Activated CD8-positive, alpha-beta memory T cell treated with anti-CD3 and anti-CD28 coated beads for 48 hours (primary cell): ENCODE measurements at regions not wholly inside any gene's neighbourhood (a gene's known extent, or its start where the extent isn't known, plus 50 kb on each side); places are given as distances from the start of the nearest gene placed in this dataset.
"Not testable (repeated sequence)": the region's sequence is repeated elsewhere in the genome, so short reads cannot be mapped to it uniquely, and the experiment has no call there.

ENCODE experiments used
- DNase-seq, 3 experiments: peaks; one replicate each; pipeline ENCODE4 v3.0.0-alpha.2; 2020; ENCODE audit warnings: low read depth in 2 of 3, low spot score in 2 of 3

DNA sequence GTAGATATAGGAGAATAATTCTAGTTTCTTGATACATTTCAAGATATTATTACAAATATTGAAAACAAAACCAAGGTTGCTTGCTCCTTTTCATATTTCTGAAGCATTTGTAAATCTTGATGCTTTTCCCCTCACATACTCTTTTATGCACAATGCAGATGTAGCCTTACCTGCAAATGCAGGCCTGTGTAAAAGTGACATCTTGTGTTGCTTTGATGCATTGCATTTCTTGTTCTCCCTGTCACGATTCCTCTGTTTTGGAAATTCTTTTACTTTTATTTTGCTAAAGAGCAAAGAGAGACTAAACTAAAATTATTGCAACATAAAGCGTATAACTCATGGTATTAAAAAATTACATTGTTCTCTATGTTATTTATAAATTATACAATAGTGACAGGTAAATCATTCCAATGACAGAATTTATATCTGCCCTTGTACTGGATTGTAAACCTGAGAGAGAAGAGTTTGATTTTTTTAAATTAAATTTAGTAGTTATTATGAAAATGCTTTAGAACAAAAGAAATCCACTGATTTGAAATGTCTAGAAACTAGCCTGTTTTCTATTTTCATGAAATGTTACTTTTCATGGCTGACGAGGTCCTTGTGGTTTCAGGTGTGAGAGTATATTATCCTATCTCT, 970.0 kb downstream of the MAT2B start:
- no peak for DNase-seq

DNA sequence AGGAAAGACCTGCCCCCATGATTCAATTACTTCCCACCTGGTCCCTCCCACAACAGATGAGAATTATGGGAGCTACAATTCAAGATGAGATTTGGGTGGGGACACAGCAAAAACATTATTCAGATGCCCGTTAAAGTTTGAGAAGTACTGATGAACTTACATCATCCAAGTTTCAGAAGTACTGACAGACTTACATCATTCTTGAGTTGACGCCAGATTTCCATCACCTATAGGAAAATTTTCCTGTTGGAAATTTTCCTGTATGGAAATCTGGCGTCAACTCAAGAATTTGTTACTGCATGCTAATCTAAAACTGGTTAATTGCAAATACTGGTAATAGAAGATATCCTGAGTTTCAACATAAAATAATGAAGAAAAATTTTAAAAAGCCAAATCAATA, 975.9 kb downstream of the MAT2B start:
- DNase-seq = no peak

DNA sequence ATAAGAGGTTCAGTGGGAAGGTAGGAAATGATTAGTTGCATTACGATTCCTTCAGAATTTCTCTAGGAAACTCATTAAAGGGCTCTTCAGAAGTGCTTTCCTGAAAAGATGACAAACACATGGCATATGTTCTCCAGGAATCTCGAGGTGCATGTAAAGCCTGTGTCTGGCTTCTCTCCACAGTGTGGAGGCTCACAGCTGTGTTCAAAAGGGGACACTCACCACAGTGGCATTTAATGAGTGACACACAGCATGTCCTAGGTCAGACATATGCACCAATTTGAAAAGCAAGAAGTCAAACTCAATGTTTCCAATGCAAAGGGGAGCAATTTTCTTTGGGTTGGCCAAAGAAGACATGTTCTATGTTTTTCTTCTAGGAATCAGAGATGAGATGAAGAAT, 976.9 kb downstream of the MAT2B start:
- DNase-seq = no peak

DNA sequence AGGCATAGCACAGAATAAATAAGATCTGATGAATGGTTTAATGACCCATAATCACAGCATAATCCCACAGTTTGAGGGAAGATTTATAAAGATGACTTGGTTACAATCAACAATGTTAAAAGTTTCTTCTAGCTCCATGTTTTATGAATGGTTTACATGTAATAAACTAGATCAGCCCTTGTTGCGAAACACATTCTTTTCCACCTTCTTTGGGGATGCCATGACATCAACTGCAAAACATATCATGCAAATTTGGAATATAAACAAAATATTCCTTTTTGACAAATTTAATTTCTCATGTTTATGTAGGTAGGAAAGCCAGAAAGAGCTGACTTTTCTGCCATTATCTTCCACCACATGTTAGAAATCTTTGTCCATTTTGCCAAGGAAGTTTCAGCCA, 979.5 kb downstream of the MAT2B start:
- no peak for DNase-seq

DNA sequence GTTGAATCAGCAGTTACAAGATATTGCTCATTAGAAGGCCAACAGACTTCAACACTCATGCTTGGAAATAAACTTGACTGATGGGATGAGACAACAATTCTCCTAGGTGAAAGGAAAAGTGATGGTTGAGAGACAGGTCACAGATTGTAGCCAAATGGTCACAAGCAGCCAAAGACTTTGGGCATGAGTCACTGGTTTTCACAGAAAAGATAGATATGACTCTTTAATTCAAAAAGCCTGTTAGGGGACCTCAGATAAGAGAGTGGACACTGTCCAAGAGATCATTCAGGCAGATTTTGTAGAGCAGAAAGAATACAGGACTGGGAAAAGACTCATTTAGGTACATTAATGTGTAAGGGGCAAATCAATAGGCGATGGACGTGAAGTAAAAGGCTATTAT, 982.5 kb downstream of the MAT2B start:
- DNase-seq = no peak

DNA sequence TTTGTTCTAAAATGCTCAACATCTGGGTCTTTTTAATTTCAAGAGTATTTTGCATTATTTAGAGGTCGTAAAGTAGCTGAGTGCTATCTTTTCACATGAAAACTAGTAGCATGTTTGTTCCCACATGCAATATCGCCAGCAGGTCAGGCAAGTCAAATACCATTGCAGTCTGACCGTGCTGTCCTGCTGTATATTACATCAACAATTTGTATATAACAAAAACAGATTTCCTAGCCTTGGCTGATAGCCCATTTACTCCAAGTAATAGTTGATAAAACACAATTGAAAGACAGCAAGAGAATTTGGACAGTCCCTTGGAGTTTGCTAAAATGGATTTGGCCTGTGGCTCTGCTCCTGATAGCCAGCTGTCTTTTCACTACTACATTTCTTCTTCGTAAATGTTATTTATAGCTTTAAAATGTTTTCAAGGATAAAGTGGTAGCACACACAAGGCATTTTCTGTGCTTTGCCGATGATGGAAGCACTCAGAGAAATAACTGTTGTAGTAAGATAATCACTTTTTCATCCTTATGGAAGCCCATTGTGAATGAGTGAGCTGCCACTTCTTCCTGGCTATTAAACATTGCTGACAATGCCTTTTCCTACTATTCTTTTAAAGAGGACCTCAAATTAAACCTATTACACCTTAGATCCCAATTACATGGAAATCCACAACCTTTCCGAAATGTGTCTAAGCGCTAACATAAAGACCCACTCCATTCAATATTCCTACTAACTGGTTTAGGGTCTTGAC, 992.1 kb downstream of the MAT2B start:
- DNase-seq = no peak

DNA sequence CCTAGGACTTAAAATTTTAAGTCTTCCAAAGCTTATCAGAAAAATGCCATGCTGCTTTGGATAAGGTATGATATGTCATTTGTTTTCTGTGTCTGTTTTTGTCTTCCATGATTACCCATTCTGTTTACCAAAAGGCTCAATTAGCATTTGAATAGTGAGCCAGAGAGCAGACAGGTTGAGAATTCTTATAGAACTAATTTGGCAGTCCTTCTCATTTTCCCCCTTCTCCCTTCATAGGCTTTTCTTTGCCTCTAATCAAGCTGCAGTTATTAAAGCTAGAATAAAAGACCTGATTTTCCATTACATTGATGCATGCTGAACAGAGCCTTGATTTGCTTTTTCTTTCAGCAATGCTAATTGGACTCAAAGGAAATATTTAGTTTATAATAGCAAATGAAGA, 993.0 kb downstream of the MAT2B start:
- no peak for DNase-seq

DNA sequence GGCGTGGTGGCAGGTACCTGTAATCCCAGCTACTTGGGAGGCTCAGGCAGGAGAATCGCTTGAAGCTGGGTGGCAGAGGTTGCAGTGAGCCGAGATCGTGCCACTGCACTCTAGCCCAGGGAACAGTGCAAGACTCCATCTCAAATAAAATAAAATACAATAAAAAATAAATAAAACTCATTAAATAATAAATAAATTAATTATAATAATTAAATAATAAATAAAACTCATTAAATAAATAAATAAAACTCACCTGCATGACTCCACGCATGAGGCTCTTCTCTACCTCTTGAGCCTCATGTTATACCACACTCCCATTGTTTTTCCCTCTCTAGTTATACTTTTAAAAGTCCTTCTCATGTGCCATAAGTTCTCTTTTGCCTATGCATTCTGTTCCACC, 995.4 kb downstream of the MAT2B start:
- DNase-seq = no peak

DNA sequence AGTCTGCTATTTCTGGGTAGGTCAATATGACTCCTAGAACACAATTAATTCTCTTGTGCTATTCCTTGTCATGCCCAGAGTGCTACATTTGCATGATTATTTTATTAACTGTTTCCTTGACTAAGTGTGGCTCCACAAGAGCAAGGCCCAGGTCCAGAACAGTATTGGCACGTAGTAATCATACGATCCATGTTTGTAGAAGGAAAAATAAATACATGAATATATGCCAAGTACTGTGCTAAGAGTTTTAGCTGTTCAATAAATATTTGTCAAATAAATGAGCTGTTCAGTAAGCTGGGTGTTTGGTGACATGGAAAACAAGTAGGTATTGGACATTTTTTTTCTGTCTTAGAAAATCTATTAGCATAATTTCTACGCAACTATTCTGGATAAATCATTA, 995.9 kb downstream of the MAT2B start:
- no peak for DNase-seq

DNA sequence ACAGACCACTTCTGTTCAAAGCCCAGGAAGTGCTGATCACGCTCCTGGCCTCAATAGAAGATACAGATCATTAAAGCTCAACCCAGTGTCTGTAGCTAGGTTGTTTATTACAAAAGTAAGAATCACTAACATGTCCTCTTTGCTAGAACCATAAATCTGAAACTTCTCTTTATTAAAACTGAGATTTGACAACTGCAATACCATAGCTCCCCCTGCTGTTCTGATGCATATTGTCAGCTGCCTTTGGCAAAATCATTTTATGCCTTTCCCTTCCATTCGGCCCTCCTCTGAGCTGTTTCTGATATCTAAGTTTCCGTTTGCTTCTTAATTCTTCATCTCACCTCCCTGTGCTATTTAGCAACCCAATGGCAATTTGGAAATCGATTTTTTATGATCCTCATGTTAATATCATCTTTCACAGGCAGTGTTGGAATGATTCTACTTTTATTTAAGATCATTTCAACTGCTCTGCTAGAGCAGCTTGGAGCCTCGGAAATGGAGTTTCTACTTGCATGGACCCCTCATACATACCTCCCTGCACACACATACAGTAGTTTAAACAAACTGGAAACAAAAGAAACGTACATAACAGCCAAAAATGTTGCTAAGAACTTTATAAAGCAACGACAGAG, 998.8 kb downstream of the MAT2B start:
- DNase-seq = peak in 1 of 3 experiments; percentile 2

DNA sequence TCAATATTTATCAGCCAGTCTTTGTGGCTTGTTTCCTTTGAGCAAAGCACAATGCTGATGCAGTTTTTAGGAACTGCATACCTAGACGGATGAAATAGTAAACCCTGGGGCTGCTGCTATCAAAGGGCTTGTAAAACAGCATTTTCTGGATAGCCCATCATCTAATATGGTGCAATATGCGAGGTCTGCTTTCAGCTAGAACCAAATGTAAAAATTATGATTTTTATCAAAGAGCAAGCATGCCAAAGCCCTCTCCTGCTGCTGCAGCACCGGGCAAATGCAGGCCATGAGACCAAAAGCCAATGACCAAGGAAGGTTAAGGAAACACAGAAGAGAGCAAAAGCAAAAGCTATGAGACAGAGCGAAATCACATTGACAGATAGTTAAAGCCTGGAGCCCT, 1000.4 kb downstream of the MAT2B start:
- DNase-seq = no peak

DNA sequence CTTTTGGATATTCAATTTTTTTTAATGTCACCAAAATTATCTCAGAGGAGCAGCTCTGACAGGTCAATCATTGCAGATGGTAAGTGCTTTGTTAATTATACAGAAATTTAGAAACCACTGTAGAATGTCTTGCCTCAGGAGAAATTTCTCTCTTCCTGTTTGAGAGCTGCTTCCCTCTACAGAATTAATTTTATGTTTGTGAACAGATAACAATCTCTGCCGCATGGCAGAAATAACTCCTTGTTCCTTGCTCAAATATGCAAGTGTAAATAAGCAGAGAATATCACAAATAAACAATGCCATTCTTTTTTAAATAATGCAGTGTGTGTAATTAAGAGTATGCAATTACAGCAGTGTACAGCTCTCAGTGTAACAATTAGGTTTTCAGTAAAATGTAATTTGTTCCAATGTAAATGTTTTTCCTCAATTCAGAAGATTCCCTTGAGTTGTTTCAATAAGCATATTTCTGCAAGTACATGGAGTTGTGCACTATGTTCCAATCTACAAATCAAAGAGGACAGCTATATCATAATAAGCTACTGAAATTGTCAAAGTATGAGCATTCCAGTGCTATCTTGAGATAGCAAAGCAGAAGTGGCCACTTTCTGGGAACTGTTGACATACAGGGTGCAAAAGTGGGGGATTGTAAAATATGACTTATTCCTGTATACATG, 1012.8 kb downstream of the MAT2B start:
- DNase-seq = no peak

DNA sequence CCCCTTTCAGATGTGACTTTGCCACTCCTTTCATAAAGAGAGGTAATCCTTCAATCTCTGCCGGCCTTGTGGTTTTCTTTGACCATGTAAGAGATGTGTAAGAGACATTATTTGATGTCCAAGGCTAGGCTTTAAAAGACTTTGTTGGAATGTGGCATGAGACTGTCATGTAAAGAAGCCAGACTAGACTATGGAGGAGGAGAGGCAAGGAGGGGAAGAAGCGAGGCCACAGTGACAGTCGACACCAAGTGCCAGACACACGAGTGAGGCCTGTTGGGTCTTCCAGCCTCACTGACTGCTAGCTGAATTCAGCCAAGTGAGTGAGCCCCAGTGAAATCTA, 1013.3 kb downstream of the MAT2B start:
- no peak for DNase-seq

DNA sequence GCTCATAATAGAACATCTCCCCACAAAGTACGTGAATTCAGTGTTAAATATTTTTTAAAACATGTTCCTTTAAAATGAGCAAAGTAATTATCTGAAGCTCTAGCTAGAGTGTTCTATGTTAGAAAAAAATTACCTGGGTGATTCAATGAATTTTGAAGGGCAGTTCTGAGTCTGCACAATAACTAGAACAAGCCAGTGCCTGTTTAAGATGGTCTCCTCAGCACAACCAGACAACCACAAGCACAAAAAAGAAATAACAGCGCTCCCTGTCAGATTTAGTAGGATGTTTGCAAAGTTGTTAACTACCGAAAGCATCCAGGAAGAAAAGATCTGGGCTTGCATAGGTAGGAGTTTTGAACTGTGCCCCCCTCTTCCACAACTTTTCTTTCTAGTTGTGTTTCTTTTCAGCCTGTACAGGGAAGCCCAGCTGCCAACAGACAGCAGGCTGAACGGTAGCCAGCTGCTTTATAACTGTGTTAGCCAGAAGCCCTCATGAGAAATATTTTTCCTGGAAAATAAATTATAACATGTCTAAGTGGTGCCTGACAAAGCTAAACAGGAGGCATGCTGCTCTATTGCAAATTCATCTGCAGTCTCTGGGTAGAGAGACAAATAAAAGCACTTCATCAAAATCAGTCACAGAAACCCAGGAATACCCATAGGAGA, 1026.9 kb downstream of the MAT2B start:
- no peak for DNase-seq

DNA sequence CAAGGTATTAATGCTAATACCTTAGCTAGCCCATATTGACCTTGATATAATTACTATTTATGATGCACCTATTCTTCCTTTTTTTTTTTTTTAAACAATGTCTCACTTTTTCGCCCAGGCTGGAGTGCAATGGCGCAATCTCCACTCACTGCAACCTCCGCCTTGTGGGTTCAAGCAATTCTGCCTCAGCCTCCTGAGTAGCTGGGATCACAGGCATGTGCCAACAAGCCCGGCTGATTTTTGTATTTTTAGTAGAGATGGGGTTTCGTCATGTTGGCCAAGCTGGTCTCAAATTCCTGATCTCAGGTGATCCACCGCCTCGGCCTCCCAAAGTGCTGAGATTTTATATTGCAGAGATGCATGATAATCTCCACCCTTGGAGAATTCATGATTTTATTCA, 1028.0 kb downstream of the MAT2B start:
- DNase-seq = not testable (repeated sequence)

DNA sequence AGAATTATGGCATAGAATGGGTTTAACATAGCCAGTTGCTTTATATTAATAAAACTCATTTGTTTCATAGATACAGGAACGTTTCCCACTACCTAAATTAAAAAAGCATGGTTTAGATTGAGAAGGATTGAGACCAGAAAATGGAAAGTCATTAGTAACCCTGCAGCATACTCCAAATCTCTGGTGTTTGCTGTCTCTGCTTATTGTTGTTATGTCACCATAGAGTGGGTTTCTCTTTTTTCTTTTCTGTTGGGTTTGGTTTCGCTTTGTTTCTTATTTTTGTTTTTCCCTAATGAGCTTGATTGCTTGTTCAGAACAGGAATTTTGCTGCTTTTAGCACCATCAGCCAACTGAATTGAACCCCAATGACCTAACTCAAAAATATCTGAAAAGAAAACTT, 1034.8 kb downstream of the MAT2B start:
- DNase-seq = no peak

DNA sequence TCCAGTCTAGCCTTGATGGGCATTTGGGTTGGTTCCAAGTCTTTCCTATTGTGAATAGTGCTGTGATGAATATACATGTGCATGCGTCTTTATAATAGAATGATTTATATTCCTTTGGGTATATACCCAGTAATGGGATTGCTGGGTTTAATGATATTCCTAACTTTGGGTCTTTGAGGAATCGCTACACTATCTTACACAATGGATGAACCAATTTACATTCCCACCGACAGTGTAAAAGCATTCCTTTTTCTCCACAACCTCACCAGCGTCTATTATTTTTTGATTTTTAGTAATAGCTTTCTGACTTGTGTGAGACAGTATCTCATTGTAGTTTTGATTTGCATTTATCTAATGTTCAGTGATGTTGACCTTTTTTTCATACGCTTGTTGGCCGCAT, 1040.1 kb downstream of the MAT2B start:
- no peak for DNase-seq

DNA sequence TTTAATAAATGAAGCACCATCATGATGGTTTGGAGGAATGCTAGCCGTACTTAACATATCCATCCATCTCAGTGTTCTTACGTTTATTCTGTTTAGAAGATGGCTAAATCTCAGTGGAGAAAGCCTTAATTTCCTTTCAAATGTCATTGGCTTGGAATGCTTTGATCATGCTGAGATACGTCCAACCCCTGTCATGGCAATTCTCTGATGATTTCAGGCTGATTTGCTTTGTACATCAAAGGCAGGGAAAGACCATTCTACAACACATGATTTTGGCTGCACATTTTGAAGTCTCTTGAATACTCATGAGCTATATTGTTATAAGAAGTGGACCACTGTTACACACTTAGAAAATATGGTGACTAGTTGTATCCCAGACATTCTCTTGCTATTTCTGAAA, 1048.4 kb downstream of the MAT2B start:
- no peak for DNase-seq

DNA sequence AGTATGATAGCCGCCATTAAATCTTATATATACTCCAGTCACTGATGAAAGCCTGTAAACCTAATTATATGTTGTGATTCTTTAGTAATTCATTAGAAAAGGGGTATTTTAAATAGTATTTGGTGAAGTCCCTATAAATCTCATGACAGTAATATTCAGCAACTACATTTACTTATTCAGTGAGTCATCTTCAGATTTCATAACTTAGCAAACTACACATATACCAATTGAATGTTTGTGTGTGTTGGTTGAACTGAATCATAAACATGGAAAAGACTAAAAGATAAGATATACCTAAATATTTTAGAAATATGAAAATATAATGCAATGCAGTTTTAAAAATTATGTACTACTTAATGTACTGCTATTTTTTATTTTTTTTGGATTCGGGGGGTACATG, 1050.4 kb downstream of the MAT2B start:
- DNase-seq = no peak

DNA sequence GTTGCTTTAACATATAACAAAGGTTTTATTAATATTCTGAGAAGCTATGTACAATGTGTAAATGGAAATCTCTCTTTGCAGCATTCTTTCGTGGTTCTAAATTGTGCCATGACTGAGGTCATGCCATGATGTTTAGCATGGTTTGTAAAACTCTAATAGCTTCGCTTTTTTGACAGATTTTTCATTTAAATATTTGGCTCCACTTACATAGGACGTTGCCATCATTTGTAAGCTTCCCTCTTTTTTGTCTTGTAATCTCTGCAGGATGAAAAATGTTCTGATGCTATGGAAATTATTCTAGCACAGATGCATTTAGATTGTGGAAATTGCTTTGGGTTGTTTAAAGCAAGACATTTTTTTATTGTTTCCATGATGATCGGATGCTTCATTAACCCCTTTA, 1054.8 kb downstream of the MAT2B start:
- no peak for DNase-seq
